Lower leg skin (tissue), 3 donors: ENCODE measurements at regions not wholly inside any gene's neighbourhood (a gene's known extent, or its start where the extent isn't known, plus 50 kb on each side); places are given as distances from the start of the nearest gene placed in this dataset.

Experiments
- CTCF ChIP-seq, 3 donors: fragments of 450-650 bp; IDR thresholded peaks; one replicate each; pipeline ENCODE4 v1.5.1; 2016; ENCODE audit warnings: antibody characterized with exemption in 3 of 3, mild to moderate bottlenecking in 3 of 3, moderate library complexity in 2 of 3
- POLR2A ChIP-seq, 2 donors: fragments of 450-650 bp; IDR thresholded peaks; one replicate each; pipeline ENCODE4 v1.6.1; 2016 to 2017; ENCODE audit warnings: antibody characterized with exemption in 2 of 2, mild to moderate bottlenecking in 1 of 2, moderate library complexity in 1 of 2

GRCh38 chr2:64757126-64757525 is 103.4 kb upstream of the SERTAD2 start:
- no peak for TF ChIP-seq CTCF (IDR thresholded peaks at IDR 0.05)
- TF ChIP-seq POLR2A (IDR thresholded peaks at IDR 0.05), result no peak
